Femur (tissue), 1 donor: ENCODE measurements at regions not wholly inside any gene's neighbourhood (a gene's known extent, or its start where the extent isn't known, plus 50 kb on each side); places are given as distances from the start of the nearest gene placed in this dataset.

Experiments
- DNase-seq: peaks from one replicate; pipeline ENCODE4 v3.0.0-alpha.2; 2017

DNA sequence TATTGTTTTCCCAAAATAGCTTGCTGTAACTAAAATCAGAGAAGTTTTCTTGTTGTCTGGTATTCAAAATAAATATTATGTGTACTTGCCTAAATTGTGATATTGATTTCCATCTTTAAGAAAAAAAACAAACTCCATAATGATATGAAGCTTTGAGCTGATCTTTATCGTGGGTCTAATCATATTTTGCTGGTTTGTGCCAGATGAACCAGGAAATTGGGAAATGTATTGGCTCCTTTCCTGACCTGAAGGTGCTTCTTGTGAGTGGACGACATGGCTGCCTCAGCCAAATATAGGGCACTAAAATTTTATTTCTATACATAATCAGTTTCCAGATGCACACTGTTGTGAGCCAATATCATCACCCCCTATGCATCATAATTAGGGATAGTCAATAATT is 113.3 kb downstream of the DIPK2A start:
- DNase-seq = no peak

GRCh38 chr3:144085964-144086363 is 114.3 kb downstream of the DIPK2A start:
- DNase-seq = no peak

DNA sequence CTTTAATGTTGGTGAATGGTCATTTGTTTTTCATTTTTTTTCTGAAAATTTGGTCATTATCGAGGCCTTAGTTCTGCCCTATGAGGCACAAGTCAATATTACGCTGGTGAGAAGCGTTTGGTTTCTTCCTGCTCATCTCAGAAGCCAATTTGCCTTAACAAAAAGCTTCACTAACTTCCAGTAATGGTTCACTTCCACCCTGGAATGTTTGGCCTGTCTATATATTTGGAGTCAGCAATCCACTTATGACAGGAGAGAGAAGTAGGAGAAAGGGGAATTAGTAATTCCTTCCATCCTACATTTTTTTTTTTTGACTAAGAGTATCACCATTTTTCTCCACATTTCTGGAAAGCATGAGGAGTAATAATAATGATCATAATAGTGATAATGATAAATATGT is 124.4 kb downstream of the DIPK2A start:
- DNase-seq = no peak

DNA sequence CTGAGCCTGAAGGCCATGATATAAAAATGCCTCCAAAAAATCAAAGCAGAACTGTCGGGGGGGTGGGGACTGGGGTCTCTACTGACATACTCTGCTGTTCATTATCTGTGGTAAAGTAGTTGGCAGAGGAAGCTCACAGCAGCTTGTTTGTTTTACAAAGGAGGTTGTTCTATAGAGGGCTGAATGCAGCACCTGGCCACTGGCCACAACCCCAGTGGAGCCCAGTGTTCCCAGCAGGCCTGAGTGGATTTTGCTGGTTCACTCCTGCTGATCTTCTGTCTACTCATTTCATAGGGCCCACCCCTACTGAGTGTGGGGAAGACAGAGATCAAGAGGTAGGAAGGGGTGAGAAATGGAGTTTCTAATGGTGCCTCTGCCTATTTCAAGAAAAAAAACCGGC is 125.5 kb downstream of the DIPK2A start:
- DNase-seq = no peak

GRCh38 chr3:144098691-144099090 is 127.1 kb downstream of the DIPK2A start:
- no peak for DNase-seq

- DNase-seq = no peak
Measured at GRCh38 chr3:144102421-144102820, 130.8 kb downstream of the DIPK2A start.

DNA sequence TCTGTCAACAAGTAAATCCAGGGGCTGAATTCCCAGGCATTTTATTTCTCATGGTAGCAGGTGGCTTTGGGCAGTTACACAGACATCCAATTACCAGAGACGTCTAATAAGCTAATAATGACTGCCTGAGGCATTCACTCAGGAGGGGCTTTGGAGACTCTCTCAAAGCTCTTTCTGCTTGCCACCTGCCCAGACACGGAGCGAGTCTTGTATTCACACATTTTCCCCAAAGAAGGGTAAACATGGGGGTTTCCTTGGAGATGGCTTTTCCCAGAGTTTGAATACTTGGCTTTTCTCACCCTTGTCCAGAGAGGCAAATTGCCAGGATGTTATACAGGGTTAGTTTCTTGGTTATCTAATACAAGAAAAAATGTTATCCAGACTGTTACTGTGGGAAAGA is 132.6 kb downstream of the DIPK2A start:
- peak; percentile 27 for DNase-seq

DNA sequence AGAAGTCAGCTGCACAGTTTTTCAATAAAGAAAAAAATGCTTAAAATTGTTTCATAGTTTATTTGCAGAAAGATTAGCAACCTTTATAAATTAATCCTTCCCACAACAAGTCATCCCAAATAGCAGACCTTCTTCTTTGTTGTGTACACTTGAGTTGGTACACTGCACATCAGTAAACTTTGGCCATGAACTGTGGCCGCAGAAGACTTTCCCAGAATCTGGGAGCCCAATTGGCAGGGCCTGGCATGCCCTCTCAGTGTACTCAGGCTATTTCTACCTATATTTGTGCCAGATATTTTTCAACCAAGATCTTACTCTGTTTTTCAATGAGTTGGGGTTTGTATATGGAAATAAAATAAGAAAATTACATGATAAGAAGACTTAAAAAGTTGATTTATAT is 133.1 kb downstream of the DIPK2A start:
- DNase-seq = no peak

DNA sequence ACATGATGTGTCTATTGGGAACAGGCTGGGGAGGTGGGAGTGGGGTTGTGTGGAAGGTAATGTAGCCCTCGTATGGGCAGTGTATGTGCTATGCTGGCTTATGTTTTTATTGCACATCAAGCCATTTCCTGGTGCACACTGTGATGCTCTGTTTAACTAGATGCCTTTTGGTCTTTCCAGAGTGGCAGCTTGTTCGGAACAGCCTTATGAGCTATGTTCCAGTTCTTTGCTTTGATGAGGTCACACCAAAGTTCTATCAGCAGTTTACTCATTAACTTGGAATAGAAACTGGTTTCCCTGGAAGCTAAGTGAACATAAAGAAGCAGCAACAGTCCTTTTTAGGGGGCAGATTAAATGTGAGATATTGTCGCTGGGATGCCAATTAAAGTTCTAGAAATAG is 133.9 kb downstream of the DIPK2A start:
- no peak for DNase-seq

- DNase-seq = no peak
Measured at GRCh38 chr3:144106970-144107369, 135.3 kb downstream of the DIPK2A start.

- no peak for DNase-seq
Measured at GRCh38 chr3:144107923-144108322, 136.3 kb downstream of the DIPK2A start.

- no peak for DNase-seq
Measured at GRCh38 chr3:144109944-144110343, 138.3 kb downstream of the DIPK2A start.

GRCh38 chr3:144112036-144112435 is 140.4 kb downstream of the DIPK2A start:
- peak; percentile 27 for DNase-seq

DNA sequence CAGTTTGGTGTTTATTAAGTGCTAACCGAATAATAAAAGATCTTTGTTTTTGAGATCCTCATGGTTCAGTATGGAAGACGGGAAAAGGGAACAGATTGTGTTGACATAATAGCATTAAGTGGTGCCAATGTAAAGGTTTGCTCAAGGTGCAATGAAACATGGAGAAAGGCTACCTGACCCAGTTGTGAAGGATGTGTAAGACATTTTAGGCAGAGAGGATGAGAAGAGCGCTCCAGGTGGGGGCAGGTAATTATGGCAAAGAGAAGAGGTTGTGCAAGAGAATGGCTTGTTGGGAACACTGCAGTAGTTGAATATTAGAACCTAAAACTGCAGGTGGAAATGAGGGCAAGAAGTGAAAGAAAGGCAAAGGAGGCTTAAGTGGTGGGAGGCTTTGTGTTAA is 140.8 kb downstream of the DIPK2A start:
- DNase-seq = no peak

GRCh38 chr3:144114767-144115166 is 143.1 kb downstream of the DIPK2A start:
- no peak for DNase-seq

DNA sequence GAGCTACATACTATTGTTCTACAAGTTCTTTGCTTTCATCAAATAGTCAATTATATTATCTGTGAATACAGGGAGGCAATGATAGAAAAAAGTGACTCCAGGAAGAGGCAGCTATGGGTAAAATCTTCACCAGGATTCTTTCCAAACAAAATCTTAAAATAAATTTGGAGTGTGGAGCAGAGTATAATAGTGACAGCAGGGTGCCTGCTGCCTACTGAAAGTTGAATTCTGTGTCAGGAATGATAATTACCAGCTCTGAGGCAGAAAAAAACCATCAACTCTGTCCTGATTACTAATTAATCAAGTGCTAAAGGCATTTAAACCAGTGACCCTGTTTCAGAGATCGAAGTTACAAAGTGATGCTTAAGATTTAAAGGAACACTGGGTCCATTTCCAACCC is 148.0 kb downstream of the DIPK2A start:
- no peak for DNase-seq

GRCh38 chr3:144121661-144122060 is 150.0 kb downstream of the DIPK2A start:
- no peak for DNase-seq

DNA sequence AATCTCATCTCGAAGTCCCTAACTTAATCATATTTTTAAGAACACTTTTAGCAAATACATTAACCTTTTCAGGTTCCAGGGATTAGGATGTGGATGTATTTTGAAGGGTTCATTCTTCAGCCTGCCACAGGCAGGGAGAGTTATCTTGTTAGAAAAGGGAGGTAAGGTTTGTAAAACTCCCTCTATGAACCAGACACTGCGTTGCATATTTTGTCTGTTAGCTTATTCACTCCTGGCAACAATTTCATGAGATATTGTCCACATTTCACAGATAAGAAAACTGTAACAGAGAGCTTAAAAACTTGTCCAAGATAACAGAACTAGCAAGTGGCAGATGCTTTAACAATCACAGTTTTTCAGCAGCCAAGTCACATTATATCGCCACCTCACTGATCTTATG is 155.4 kb downstream of the DIPK2A start:
- no peak for DNase-seq

- no peak for DNase-seq
Measured at GRCh38 chr3:144127700-144128099, 156.1 kb downstream of the DIPK2A start.

GRCh38 chr3:144128108-144128892 is 156.7 kb downstream of the DIPK2A start:
- no peak for DNase-seq

GRCh38 chr3:144129536-144130214 is 158.1 kb downstream of the DIPK2A start:
- DNase-seq = no peak

DNA sequence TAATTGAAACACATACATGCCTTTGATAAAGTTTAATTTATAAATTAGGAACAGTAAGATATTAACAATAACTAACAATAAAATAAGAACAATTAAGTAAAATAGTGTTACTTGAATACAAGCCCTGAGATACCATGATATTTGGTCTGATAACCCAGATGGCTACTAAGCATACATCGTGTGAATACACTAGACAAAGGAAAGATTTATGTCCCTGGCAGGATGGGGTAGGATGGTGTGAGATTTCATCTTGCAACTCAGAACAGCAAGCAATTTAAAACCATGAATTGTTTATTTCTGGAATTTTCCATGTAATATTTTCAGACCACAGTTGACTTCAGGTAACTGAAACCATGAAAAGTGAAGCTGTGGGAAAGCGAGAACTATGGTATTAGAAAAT is 169.5 kb downstream of the DIPK2A start:
- no peak for DNase-seq

DNA sequence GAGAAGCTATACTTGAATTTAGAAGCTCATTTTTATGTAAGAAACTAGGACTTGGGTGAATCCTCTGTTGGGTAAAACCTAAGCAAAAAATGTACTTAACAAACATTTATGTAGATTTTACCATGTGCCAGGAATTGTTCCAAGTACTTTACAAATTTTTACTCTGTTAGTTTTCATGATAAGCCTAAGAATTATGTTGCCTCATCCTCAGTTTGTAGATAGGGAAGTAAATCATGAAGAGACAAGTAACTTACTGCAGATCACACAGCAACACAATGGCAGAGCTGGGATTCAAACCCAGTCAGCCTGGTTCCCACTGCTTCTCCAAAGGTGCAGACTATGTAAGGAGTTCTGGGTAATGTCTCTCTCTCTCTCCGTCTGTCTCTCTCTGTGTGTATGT is 169.9 kb downstream of the DIPK2A start:
- DNase-seq = no peak

- DNase-seq = peak; percentile 47
Measured at GRCh38 chr3:144142151-144142840, 170.7 kb downstream of the DIPK2A start.
